VCaP (cell line): ENCODE measurements at regions not wholly inside any gene's neighbourhood (a gene's known extent, or its start where the extent isn't known, plus 50 kb on each side); places are given as distances from the start of the nearest gene placed in this dataset.

Experiments
- H3K27ac ChIP-seq: fragments of 450-650 bp; 2 replicates; pipeline ENCODE4 v1.5.1; 2017
- TF ChIP-seq, protein P1 (sequence below): fragments of 450-650 bp; conservative IDR thresholded peaks from 2 replicates; pipeline ENCODE4 v1.5.1; 2017; ENCODE audit warnings: mild to moderate bottlenecking, moderate library complexity

DNA sequence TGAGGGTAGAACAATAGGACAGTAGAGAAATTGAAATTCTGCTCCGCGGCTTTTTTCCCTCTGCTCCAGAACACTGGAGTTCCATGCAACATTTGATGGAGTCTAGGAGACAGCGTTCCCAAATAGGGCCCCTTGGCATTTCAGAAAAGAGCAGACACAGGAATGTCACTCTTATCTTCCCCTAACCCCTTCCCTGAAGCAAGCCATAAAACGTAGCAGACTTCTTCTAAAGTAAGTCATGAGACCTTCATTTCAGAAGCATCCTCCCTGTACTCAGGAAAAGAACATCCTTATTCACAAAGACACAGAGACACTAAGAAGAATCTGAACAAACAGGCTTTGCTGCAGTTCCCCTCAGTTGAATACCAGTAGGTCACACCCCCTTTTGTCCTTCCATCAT lies 296.1 kb upstream of the SOX9 start:
- TF ChIP-seq, protein P1, sequence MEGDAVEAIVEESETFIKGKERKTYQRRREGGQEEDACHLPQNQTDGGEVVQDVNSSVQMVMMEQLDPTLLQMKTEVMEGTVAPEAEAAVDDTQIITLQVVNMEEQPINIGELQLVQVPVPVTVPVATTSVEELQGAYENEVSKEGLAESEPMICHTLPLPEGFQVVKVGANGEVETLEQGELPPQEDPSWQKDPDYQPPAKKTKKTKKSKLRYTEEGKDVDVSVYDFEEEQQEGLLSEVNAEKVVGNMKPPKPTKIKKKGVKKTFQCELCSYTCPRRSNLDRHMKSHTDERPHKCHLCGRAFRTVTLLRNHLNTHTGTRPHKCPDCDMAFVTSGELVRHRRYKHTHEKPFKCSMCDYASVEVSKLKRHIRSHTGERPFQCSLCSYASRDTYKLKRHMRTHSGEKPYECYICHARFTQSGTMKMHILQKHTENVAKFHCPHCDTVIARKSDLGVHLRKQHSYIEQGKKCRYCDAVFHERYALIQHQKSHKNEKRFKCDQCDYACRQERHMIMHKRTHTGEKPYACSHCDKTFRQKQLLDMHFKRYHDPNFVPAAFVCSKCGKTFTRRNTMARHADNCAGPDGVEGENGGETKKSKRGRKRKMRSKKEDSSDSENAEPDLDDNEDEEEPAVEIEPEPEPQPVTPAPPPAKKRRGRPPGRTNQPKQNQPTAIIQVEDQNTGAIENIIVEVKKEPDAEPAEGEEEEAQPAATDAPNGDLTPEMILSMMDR = no peak
- H3K27ac ChIP-seq = no peak overlapping the region

DNA sequence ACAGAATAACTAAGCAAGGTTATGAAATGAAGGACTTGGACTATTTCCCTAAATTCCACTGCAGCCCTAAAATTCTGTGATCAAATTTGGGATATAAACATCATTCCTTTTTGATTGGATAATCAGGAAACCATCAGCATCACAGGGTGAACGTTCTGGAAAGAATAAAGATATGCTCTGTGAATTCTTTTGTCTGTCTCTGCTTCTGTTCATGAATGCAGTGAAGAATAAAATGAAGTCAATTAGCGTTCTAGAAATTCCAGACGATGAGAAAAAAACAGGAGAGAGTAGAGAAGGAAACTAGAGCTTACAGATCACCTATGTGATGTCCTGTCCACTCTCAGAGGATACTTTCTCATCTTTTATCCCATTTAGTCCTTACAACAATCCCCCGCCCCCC lies 295.1 kb upstream of the SOX9 start:
- TF ChIP-seq, protein P1 = no peak
- no peak overlapping the region for H3K27ac ChIP-seq

DNA sequence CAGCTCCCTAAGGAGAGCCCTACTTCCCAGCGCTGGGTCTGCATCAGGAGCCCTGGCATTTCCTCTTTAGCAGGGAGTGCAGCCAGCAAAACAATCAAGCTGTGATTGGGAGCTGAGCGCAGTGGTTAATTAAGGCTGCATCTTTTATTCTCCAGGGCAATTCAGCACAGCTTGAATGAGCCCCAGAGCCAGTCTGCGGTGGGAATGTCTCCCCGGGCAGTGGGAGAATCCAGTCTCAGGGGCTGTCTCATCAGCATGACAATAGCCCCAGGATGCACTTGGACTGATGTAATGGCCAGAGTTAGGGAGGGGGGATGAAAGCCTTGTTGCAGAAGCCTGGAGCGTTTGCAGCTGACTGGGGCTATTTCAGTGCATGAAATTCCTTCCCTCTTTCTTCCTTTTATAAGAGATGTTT lies 292.6 kb upstream of the SOX9 start:
- TF ChIP-seq, protein P1 = no peak
- no peak overlapping the region for H3K27ac ChIP-seq

DNA sequence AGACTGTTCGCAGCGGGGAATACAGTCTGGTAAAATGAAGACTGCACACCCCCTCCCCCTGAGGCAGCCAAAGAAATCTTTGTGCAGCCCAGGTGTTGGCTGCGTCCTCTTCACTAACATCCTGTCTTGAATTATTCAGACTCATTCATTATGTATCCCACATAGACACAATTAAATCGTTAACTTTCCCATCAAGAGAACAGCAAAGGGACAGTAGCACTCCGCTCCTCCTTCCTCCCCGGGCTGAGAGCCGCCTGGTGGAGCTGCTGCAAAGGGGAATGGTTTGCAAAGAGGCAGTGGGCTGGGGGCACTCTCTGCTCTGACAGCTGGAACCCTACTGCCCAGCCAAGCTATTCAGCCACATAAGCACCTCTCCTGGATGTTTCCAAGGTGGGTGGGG lies 290.0 kb upstream of the SOX9 start:
- H3K27ac ChIP-seq = no peak overlapping the region
- TF ChIP-seq, protein P1 = no peak

DNA sequence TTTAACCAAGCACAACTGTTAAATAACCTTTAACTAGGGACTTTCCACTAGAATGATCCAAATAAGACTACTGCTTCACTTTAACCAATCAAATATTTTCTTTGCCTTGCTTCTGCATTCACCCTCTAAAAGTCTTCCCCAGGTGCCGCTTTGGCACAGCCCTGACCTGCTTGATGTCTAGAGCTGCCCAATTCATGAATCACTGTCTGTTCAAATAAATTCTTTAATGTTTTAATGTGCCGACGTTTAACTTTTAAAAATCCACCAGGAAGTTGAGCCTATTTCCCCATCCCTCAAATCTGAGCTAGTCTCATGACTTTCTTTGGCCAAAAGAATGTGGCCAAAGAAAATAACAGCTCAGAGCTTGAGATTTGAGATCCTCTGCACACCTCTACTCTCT lies 277.8 kb upstream of the SOX9 start:
- TF ChIP-seq, protein P1 = no peak
- H3K27ac ChIP-seq = no peak overlapping the region

DNA sequence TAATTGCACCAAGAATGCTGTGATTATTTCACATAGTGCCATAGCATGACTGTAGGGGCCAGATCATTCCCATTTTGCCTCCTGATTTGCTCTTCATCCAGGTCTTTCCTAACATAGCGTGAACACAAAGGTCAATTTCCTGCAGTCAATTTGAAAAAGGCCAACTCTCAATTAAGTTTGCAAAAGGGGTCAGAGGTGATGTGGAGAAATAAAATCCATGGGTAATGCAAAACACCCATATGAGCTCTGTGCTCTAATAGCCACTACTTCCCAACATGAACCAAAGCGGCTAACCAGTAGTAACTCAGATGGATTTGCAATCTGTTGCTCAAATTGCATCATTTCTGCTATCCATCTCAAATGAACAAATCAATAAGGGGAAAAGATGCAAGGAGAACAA lies 275.5 kb upstream of the SOX9 start:
- TF ChIP-seq, protein P1 = no peak
- H3K27ac ChIP-seq = no peak overlapping the region

DNA sequence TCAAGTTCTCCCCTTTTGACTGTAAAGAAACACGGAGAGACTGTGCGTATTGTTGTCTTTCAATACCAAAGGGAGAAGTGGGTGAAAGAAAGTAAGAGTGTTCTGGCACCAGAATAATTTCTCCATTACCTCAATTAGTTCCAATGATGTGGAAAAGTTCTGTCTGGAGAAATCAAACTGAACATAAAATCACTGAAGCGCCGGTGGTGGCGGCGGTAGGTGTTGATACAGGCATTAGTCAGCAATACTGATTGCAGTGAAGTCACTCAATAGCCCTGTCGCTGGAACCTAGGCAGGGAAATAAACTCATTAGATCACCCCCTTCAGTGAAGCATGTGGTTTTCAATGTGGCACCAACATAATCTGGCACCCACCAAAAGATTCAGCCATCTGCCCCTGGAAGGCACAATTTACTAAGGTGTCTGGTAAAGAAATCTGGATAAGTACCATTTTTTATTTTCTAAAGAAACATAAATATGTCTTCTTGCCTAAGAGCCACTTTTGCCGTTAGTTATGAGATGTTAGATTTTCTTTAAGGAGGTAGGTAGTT lies 274.2 kb upstream of the SOX9 start:
- TF ChIP-seq, protein P1 = no peak
- H3K27ac ChIP-seq = no peak overlapping the region
